Ovary (tissue), 3 donors: ENCODE measurements at regions not wholly inside any gene's neighbourhood (a gene's known extent, or its start where the extent isn't known, plus 50 kb on each side); places are given as distances from the start of the nearest gene placed in this dataset.

ENCODE experiments used
- POLR2A ChIP-seq: fragments of 450-650 bp; IDR thresholded peaks from one replicate; pipeline ENCODE4 v1.6.1; 2017; ENCODE audit warnings: antibody characterized with exemption, mild to moderate bottlenecking, moderate library complexity
- TF ChIP-seq, protein P1 (sequence below), 3 donors: fragments of 450-650 bp in 2 of 3; fragments of 200-600 bp in 1 of 3; IDR thresholded peaks; one replicate each; pipeline versions ENCODE4 v1.5.1 to v1.8.0; 2016 to 2022; ENCODE audit warnings: antibody characterized with exemption in 3 of 3, mild to moderate bottlenecking in 1 of 3
- donor health status: DM: no; HTN: no; CAD: no.

DNA sequence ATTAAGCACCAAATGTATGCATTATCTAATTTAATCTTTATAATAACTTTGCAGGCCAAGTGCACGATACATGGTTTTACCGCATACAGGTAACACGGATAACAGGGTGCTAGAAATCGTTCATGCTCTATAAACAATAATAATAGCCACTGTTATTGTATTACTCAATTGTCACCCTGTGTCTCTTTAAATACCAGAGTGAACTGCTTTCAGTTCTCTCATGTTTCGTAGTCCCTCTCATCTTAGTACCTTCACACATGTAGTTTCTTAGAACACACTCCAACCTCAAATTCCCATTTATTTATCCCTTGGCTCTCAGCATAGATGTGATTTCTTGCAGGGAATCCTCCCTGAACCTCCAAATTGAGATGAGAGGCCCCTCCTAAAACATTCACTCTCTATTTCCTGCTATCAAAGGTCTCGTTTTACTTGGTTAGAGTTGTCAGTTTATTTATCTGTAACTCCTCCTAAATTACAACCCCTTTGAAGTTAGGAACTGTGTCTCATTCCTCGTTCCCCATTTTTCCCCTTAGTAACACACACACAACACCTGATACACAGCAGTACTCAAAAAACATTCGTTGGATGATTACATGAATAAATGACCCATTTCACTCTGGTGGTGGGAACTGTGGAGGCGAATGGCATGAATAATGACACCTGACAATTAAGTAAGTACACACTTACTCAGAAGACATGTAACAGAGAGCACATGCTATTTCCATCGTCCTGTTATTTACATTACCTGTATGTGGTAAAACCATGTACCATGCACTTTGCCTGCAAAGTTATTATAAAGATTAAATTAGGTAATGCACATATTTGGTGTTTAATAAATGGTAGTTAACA lies 134.6 kb downstream of the BTG1 start:
- no peak for TF ChIP-seq POLR2A
- TF ChIP-seq, protein P1, sequence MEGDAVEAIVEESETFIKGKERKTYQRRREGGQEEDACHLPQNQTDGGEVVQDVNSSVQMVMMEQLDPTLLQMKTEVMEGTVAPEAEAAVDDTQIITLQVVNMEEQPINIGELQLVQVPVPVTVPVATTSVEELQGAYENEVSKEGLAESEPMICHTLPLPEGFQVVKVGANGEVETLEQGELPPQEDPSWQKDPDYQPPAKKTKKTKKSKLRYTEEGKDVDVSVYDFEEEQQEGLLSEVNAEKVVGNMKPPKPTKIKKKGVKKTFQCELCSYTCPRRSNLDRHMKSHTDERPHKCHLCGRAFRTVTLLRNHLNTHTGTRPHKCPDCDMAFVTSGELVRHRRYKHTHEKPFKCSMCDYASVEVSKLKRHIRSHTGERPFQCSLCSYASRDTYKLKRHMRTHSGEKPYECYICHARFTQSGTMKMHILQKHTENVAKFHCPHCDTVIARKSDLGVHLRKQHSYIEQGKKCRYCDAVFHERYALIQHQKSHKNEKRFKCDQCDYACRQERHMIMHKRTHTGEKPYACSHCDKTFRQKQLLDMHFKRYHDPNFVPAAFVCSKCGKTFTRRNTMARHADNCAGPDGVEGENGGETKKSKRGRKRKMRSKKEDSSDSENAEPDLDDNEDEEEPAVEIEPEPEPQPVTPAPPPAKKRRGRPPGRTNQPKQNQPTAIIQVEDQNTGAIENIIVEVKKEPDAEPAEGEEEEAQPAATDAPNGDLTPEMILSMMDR (IDR thresholded peaks at IDR 0.05), result no peak
